ENCODE measurements at regions not wholly inside any gene's neighbourhood (a gene's known extent, or its start where the extent isn't known, plus 50 kb on each side); places are given as distances from the start of the nearest gene placed in this dataset.

DNA sequence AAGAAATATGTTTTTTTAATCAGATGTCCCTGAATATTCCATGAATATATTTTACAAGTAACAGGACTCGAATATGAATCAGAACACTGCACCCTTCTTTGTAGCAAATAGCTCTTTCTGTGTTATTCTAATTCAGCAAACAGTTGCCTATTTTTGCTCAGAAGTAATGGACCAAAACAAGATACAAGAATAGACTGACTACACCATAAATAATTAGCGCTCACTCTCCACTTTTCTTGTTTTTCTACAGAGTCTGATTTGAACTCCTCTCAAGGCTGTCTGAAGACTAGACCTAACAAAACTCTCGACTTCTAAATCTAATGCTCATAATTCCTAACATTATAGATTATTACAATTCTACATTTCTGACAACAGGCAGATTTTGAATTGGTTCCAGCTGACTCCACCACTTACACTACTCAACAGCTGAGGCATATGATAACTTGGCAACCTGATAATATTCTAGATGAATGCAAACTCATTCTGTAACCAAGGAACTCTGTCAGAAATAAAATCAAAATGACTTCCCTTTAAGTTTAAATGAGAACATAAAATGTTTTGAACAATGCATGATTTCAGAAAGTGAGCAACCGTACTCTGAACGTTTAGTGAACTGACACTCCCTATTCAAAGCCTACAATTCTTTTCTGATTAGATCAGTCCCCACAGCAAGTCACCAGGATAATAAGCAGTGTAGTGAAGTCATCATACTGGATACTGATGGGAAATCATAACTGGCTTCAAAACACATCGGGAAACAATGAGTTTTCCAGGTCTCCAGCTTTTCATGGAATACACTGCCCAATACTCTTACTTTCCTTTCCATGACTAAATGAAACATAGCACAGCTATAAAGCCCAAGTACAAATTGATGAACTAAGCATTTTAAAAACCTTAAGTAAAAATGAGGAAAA lies 114.2 kb upstream of the BEND6 start:
- Histone ChIP-seq H3K4me1 (ENCODE audit: insufficient read depth, low read length) (peaks cover 8% of the 10 kb centered on the region), H3K36me3 (replicated peaks in 1 of 2; ENCODE audit: control insufficient read depth in 1 of 2, insufficient read depth in 2 of 2, low read length in 2 of 2) (no peaks in the 10 kb centered on the region), H3K4me3 (replicated peaks in 1 of 3; ENCODE audit: insufficient read depth in 1 of 3, low read depth in 2 of 3, low read length in 3 of 3) (no peak overlapping the region), H2AFZ (ENCODE audit: low read length) (no peak overlapping the region), H3K9ac (ENCODE audit: insufficient read depth, low read depth, low read length) (no peak overlapping the region), H3K27me3 (ENCODE audit: control insufficient read depth in 1 of 2, insufficient read depth in 2 of 2, low read length in 2 of 2) (peaks cover 3 to 7% of the 10 kb centered on the region in 2 experiments; a peak in 3 of 5 replicates), H3K79me2 (ENCODE audit: insufficient read depth, low read length) (no peaks in the 10 kb centered on the region), H3K27ac (ENCODE audit: extremely low read length, insufficient read depth, low read length) (no peak overlapping the region), H3K4me2 (ENCODE audit: low read depth, low read length) (no peak overlapping the region), H3K9me3 (ENCODE audit: low read length) (no peaks in the 10 kb centered on the region), H4K20me1 (ENCODE audit: insufficient read depth, low read length) (no peaks in the 10 kb centered on the region)
- BruUV-seq (replicated peaks): no TSS peak
- no peak for ATAC-seq
- peak; percentile 49 for DNase-seq (ENCODE audit: low spot score)
- WGBS (ENCODE audit: low lambda C conversion rate): 32% methylated on average over 6 of the region's 6 CpGs
- intact Hi-C loops (cut with micrococcal nuclease; ENCODE audit: unreplicated experiment): loop anchor here (5.0 kb wide), 2 partner anchors 73 to 218 kb away; no protein-coding TSS in a partner anchor
- POLR2A ChIA-PET: no interaction called here
- in situ Hi-C loops (cut with HindIII; ENCODE audit: extremely low pct_ligation_motif_present, low pct_unique_long_range_greater_than_20kb): loop anchor here (10.0 kb wide), 1 partner anchor 206 kb away; no protein-coding TSS in a partner anchor
- CTCF ChIA-PET (ENCODE audit: low intra/inter-chr PET ratio, low total read pairs): no interaction called here
- peak; percentile 49 for FAIRE-seq
- peak; percentile 82 to 86 for TF ChIP-seq MAFK (conservative IDR thresholded peaks at IDR 0.05 in 1 of 2, IDR thresholded peaks at IDR 0.05 in 1 of 2; ENCODE audit: low read length in 2 of 2)
- TF ChIP-seq, protein P1, sequence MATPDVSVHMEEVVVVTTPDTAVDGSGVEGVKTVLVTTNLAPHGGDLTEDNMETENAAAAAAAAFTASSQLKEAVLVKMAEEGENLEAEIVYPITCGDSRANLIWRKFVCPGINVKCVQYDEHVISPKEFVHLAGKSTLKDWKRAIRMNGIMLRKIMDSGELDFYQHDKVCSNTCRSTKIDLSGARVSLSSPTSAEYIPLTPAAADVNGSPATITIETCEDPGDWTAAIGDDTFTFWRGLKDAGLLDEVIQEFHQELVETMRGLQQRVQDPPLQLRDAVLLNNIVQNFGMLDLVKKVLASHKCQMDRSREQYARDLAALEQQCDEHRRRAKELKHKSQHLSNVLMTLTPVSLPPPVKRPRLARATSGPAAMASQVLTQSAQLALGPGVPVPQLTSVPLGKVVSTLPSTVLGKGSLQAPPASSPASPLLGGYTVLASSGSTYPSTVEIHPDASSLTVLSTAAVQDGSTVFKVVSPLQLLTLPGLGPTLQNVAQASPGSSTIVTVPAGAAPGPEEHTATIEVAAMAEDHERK (CRISPR knock-in tag; IDR thresholded peaks at IDR 0.05; ENCODE audit: low read depth): no peak
- peak; percentile 81 for TF ChIP-seq MAFF (IDR thresholded peaks at IDR 0.05; ENCODE audit: low read depth, low read length)
- no peak for TF ChIP-seq RCOR2 (CRISPR knock-in tag; IDR thresholded peaks at IDR 0.05)

Data from HepG2 (cell line).